RWPE1 (cell line): ENCODE measurements at regions not wholly inside any gene's neighbourhood (a gene's known extent, or its start where the extent isn't known, plus 50 kb on each side); places are given as distances from the start of the nearest gene placed in this dataset.

Experiments
- CTCF ChIA-PET: fragments of 350-600 bp; sonication (Branson Sonifier 250); formaldehyde crosslinking; extraction: SDS; loops from one replicate; lab custom pipeline; 2021; lab: Yijun Ruan, JAX
- POLR2A ChIA-PET: fragments of 400-600 bp; formaldehyde crosslinking; extraction: SDS; loops from one replicate; lab custom pipeline; 2020; ENCODE audit warnings: antibody characterized with exemption; ENCODE audit not compliant: low non-redundant PET; lab: Yijun Ruan, JAX
- DNase-seq: peaks from one replicate; pipeline ENCODE4 v3.0.0; 2012; ENCODE audit warnings: low spot score
- H3K27ac ChIP-seq: fragments of 450-650 bp; 2 replicates; pipeline ENCODE4 v1.5.1; 2017
- CTCF ChIP-seq: fragments of 450-650 bp; conservative IDR thresholded peaks from 2 replicates; pipeline ENCODE4 v1.5.1; 2017; ENCODE audit warnings: low read depth, mild to moderate bottlenecking

DNA sequence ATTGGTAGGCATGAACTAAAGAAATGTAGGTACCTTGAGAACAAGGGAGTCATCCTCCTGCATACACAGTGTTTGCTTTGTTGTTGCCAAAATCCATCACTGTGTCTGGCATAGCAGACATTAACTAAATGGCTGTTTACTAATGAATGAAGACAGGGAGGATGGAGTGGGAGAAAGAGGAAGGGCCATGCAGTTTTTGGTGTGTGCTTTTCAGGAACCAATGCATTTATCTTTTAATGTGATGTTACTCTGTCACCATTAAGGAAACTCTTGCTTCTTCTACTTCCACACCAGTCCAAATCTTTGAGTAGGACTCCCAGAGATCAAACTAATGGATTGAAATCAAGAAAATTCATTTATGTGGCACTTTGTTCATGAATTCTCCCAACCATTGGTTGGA is 55.6 kb upstream of the DUSP10 start:
- no peak for TF ChIP-seq CTCF
- POLR2A ChIA-PET: no interaction called here
- CTCF ChIA-PET: no interaction called here
- H3K27ac ChIP-seq: no peak overlapping the region
- DNase-seq: no peak

DNA sequence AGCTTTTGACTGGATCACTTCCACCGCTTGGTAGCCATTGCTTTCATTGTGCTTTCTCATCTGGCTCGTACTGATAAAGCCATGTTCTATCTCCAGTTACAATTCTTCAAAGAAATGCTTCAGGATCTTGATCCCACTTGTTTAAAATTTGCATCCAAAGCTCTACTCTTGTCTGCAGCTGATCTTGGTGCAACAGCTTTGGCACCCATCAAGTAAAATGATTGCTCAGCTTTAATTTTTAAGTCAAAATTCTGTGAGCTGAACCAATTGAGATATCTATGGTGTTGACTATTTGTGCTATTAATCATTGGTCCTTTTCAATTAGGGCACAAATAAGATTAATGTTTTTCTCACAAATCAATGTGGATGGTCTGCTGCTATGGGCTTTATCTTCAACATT is 54.8 kb upstream of the DUSP10 start:
- TF ChIP-seq CTCF: no peak
- CTCF ChIA-PET: no interaction called here
- DNase-seq: no peak
- POLR2A ChIA-PET: no interaction called here
- no peak overlapping the region for H3K27ac ChIP-seq

- no peak for TF ChIP-seq CTCF
Measured at GRCh38 chr1:221795380-221795779, 53.5 kb upstream of the DUSP10 start.

GRCh38 chr1:221794935-221795334 is 53.0 kb upstream of the DUSP10 start:
- ChIA-PET CTCF (interaction anchor here (0.6 kb wide), 1 partner anchor 48 kb away, joined by 3 read pairs; no protein-coding TSS in a partner anchor), POLR2A (no interaction called here)
- H3K27ac ChIP-seq: no peak overlapping the region
- no peak for TF ChIP-seq CTCF
- no peak for DNase-seq

More at GRCh38 chr1:221795380-221795779, 53.5 kb upstream of the DUSP10 start:
- ChIA-PET CTCF (no interaction called here), POLR2A (no interaction called here)
- no peak for DNase-seq
- no peak overlapping the region for H3K27ac ChIP-seq

- ChIA-PET CTCF (interaction anchor here (0.6 to 0.7 kb wide), 3 partner anchors 22 to 984 kb away, joined by 3 to 4 read pairs (median 3); no protein-coding TSS in a partner anchor), POLR2A (no interaction called here)
- H3K27ac ChIP-seq: no peak overlapping the region
- TF ChIP-seq CTCF: no peak
- no peak for DNase-seq
Measured at GRCh38 chr1:221794079-221794670, 52.3 kb upstream of the DUSP10 start.

GRCh38 chr1:221793439-221794078 is 51.7 kb upstream of the DUSP10 start:
- ChIA-PET CTCF (interaction anchor here (0.6 to 0.7 kb wide), 2 partner anchors 21 to 983 kb away, joined by 3 to 4 read pairs; no protein-coding TSS in a partner anchor), POLR2A (no interaction called here)
- no peak for DNase-seq
- H3K27ac ChIP-seq: no peak overlapping the region
- no peak for TF ChIP-seq CTCF
